ENCODE measurements at regions not wholly inside any gene's neighbourhood (a gene's known extent, or its start where the extent isn't known, plus 50 kb on each side); places are given as distances from the start of the nearest gene placed in this dataset.
A peak's percentile ranks its signal among the peaks of the same experiment; 100 is the strongest.

- Histone ChIP-seq H3K4me1 (ENCODE audit: insufficient read depth) (no peaks in the 10 kb centered on the region), H3K27ac (ENCODE audit: low read depth) (no peak overlapping the region), H3K36me3 (ENCODE audit: insufficient read depth) (no peaks in the 10 kb centered on the region), H3K4me3 (ENCODE audit: low read depth, low read length) (no peak overlapping the region)
- 19% methylated on average over 5 of the region's 5 CpGs for WGBS
- peak; percentile 23 for DNase-seq (ENCODE audit: extremely low spot score)
These were observed 1295.8 kb upstream of the TENM3 start for GRCh38 chr4:180947425-180947824.

- no peaks in the 10 kb centered on the region for H3K4me1 ChIP-seq (ENCODE audit: insufficient read depth)
- H3K27ac ChIP-seq (ENCODE audit: low read depth) = no peak overlapping the region
- H3K36me3 ChIP-seq (ENCODE audit: insufficient read depth) = no peaks in the 10 kb centered on the region
- 76% methylated on average over 7 of the region's 7 CpGs for WGBS
- DNase-seq (ENCODE audit: extremely low spot score) = no peak
- H3K4me3 ChIP-seq (ENCODE audit: low read depth, low read length) = no peak overlapping the region
These were observed 1293.6 kb upstream of the TENM3 start for GRCh38 chr4:180949424-180950213.

- H3K36me3 ChIP-seq (ENCODE audit: insufficient read depth) = no peaks in the 10 kb centered on the region
- no peak overlapping the region for H3K4me3 ChIP-seq (ENCODE audit: low read depth, low read length)
- no peak overlapping the region for H3K27ac ChIP-seq (ENCODE audit: low read depth)
- WGBS = 83% methylated on average over 1 of the region's 1 CpG
- DNase-seq (ENCODE audit: extremely low spot score) = no peak
- H3K4me1 ChIP-seq (ENCODE audit: insufficient read depth) = no peaks in the 10 kb centered on the region
These were observed 1292.8 kb upstream of the TENM3 start for GRCh38 chr4:180950377-180950776.

DNA sequence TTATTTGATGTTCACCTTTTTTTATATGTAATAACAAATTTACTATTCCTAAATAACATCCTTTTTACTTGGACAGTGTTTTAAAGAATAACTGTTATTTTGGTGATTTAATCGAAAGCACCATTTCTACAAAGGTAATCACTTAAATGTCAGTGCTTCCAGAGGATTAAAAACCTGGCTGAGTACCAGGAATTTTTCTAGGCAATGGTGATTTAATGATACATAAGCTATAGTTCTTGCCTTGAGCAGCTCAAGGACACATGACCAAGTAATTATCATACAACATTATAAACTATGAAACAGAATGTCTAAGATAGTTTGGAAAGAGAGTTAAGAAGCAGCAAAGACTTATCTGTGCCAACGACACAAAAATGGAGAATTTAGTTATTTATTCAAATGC is 1291.9 kb upstream of the TENM3 start:
- no peaks in the 10 kb centered on the region for H3K4me1 ChIP-seq (ENCODE audit: insufficient read depth)
- 80% methylated on average over 2 of the region's 2 CpGs for whole genome bisulfite sequencing

GRCh38 chr4:180953572-180953971 is 1289.6 kb upstream of the TENM3 start:
- 93% methylated on average over 4 of the region's 4 CpGs for WGBS
- Histone ChIP-seq H3K4me3 (ENCODE audit: low read depth, low read length) (no peak overlapping the region), H3K27ac (ENCODE audit: low read depth) (no peak overlapping the region), H3K4me1 (ENCODE audit: insufficient read depth) (no peaks in the 10 kb centered on the region), H3K36me3 (ENCODE audit: insufficient read depth) (no peaks in the 10 kb centered on the region)
- DNase-seq (ENCODE audit: extremely low spot score) = no peak

More for the DNA sequence above, 1291.9 kb upstream of the TENM3 start:
- no peak overlapping the region for H3K27ac ChIP-seq (ENCODE audit: low read depth)
- H3K36me3 ChIP-seq (ENCODE audit: insufficient read depth) = no peaks in the 10 kb centered on the region
- H3K4me3 ChIP-seq (ENCODE audit: low read depth, low read length) = no peak overlapping the region
- no peak for DNase-seq (ENCODE audit: extremely low spot score)

GRCh38 chr4:180960743-180961401 is 1282.3 kb upstream of the TENM3 start:
- Histone ChIP-seq H3K4me3 (ENCODE audit: low read depth, low read length) (no peak overlapping the region), H3K36me3 (ENCODE audit: insufficient read depth) (no peaks in the 10 kb centered on the region), H3K4me1 (ENCODE audit: insufficient read depth) (no peaks in the 10 kb centered on the region), H3K27ac (ENCODE audit: low read depth) (no peak overlapping the region)
- peak; percentile 20 for DNase-seq (ENCODE audit: extremely low spot score)
- WGBS = 60% methylated on average over 4 of the region's 4 CpGs

DNA sequence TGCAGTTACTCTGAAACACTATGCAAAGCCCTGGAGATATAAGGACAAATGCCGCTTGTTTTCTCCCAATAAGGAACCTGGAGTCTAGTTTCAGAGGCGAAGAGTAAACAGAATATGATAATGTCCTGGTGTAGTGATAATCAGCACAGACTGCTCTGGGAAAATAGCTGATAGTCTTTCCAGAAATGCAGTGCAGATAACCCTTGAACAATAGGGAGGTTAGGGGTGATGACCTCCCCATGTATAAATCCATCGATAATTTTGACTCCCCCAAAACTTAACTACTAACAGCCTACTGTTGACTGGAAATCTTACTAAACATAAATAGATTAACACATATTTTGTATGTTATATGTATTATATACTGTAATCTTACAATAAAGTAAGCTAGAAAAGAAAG is 1280.9 kb upstream of the TENM3 start:
- DNase-seq (ENCODE audit: extremely low spot score) = no peak
- 78% methylated on average over 3 of the region's 3 CpGs for WGBS
- Histone ChIP-seq H3K4me1 (ENCODE audit: insufficient read depth) (no peaks in the 10 kb centered on the region), H3K27ac (ENCODE audit: low read depth) (no peak overlapping the region), H3K4me3 (ENCODE audit: low read depth, low read length) (no peak overlapping the region), H3K36me3 (ENCODE audit: insufficient read depth) (no peaks in the 10 kb centered on the region)

GRCh38 chr4:180966312-180966711 is 1276.9 kb upstream of the TENM3 start:
- Histone ChIP-seq H3K4me3 (ENCODE audit: low read depth, low read length) (no peak overlapping the region), H3K36me3 (ENCODE audit: insufficient read depth) (no peaks in the 10 kb centered on the region), H3K27ac (ENCODE audit: low read depth) (no peak overlapping the region), H3K4me1 (ENCODE audit: insufficient read depth) (no peaks in the 10 kb centered on the region)
- WGBS = 88% methylated on average over 2 of the region's 2 CpGs
- no peak for DNase-seq (ENCODE audit: extremely low spot score)

DNA sequence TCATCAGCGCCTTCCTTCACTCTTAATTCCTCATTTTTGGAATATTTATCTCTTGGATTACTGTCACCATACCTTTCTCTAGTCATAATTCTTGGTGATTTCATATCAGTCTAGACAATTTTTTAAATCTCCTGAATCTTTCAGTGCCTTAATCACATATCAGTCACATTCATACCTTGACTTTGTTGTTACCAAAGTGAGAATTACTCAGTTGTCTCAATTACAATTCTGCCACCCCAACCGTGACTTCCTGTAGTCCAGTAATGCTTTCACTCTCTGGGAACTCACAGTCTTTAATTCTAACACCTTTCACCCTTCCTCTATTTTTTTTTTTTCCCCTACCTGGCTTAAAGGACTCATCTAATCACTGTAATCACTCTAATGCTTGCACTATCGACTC is 1275.3 kb upstream of the TENM3 start:
- no peaks in the 10 kb centered on the region for H3K4me1 ChIP-seq (ENCODE audit: insufficient read depth)
- WGBS = 80% methylated on average over 3 of the region's 3 CpGs
- no peak overlapping the region for H3K27ac ChIP-seq (ENCODE audit: low read depth)
- H3K36me3 ChIP-seq (ENCODE audit: insufficient read depth) = no peaks in the 10 kb centered on the region
- DNase-seq (ENCODE audit: extremely low spot score) = no peak
- H3K4me3 ChIP-seq (ENCODE audit: low read depth, low read length) = no peak overlapping the region

- 63% methylated on average over 4 of the region's 4 CpGs for WGBS
- Histone ChIP-seq H3K4me3 (ENCODE audit: low read depth, low read length) (no peak overlapping the region), H3K27ac (ENCODE audit: low read depth) (no peak overlapping the region), H3K36me3 (ENCODE audit: insufficient read depth) (no peaks in the 10 kb centered on the region), H3K4me1 (ENCODE audit: insufficient read depth) (no peaks in the 10 kb centered on the region)
- DNase-seq (ENCODE audit: extremely low spot score) = no peak
These were observed 1269.3 kb upstream of the TENM3 start for GRCh38 chr4:180973894-180974293.

- Histone ChIP-seq H3K36me3 (ENCODE audit: insufficient read depth) (no peaks in the 10 kb centered on the region), H3K4me1 (ENCODE audit: insufficient read depth) (no peaks in the 10 kb centered on the region), H3K27ac (ENCODE audit: low read depth) (no peak overlapping the region), H3K4me3 (ENCODE audit: low read depth, low read length) (no peak overlapping the region)
- no peak for DNase-seq (ENCODE audit: extremely low spot score)
- 83% methylated on average over 3 of the region's 3 CpGs for WGBS
These were observed 1252.3 kb upstream of the TENM3 start for GRCh38 chr4:180990931-180991330.

- Histone ChIP-seq H3K4me3 (ENCODE audit: low read depth, low read length) (no peak overlapping the region), H3K4me1 (ENCODE audit: insufficient read depth) (no peaks in the 10 kb centered on the region), H3K36me3 (ENCODE audit: insufficient read depth) (no peaks in the 10 kb centered on the region), H3K27ac (ENCODE audit: low read depth) (no peak overlapping the region)
- no peak for DNase-seq (ENCODE audit: extremely low spot score)
- 79% methylated on average over 1 of the region's 1 CpG for WGBS
These were observed 1249.9 kb upstream of the TENM3 start for GRCh38 chr4:180993244-180993836.

DNA sequence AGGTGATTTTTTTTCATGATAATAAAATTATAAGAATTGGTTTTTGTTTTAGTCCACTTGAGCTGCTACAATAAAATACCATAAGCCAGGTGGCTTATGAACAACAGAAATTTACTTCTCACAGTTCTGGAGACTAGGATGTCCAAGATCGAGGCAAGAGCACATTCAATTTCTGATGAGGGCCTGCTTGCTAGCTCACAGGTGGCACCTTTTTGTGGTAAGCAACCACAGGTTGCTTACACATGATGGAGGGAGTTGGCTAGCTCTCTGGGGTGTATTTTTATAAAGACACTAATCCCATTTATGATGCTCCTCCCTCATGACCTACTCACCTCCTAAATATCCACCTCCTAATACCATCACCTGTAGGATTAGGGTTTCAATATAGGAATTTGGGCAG is 1248.5 kb upstream of the TENM3 start:
- DNase-seq (ENCODE audit: extremely low spot score) = no peak
- Histone ChIP-seq H3K4me3 (ENCODE audit: low read depth, low read length) (no peak overlapping the region), H3K4me1 (ENCODE audit: insufficient read depth) (no peaks in the 10 kb centered on the region), H3K27ac (ENCODE audit: low read depth) (no peak overlapping the region), H3K36me3 (ENCODE audit: insufficient read depth) (no peaks in the 10 kb centered on the region)
- whole genome bisulfite sequencing = 93% methylated on average over 1 of the region's 1 CpG

GRCh38 chr4:180999217-180999616 is 1244.0 kb upstream of the TENM3 start:
- no peaks in the 10 kb centered on the region for H3K36me3 ChIP-seq (ENCODE audit: insufficient read depth)
- DNase-seq (ENCODE audit: extremely low spot score) = peak; percentile 49
- no peaks in the 10 kb centered on the region for H3K4me1 ChIP-seq (ENCODE audit: insufficient read depth)
- WGBS = 12% methylated on average over 2 of the region's 2 CpGs
- no peak overlapping the region for H3K27ac ChIP-seq (ENCODE audit: low read depth)
- H3K4me3 ChIP-seq (ENCODE audit: low read depth, low read length) = no peak overlapping the region
